ENCODE measurements at regions not wholly inside any gene's neighbourhood (a gene's known extent, or its start where the extent isn't known, plus 50 kb on each side); places are given as distances from the start of the nearest gene placed in this dataset.

DNA sequence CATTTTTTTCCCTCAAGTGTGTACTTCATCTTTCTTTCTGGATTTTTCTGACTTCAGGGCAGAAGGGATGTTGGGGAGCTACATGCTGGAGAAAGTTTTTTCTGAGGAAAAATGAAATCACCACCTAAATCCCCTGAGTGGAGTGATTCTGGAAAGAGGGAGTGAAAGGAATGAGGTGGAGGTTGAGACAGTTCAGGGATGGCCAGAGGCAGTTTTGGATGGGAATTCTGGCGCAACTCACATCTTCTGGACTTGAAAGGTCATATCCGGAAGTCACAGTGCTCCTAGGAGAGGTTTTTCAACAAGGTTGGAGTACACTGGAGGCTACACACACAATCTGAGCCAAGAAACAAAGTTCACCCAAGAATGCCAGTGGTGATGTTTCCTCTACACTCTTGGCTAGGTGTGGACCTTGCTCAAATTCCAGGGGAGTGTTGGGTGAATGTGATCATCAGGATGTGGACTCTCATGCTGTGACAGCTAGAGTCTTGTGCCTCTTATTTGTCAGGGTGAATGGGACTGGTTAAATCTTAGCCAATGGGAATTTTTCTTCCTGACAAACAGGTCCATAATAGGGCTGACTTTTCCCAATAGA is 161.5 kb downstream of the HLX start:
- no peaks in the 10 kb centered on the region for H3K27me3 ChIP-seq (ENCODE audit: control insufficient read depth in 2 of 2, insufficient read depth in 2 of 2, low read length in 2 of 2)
- TF ChIP-seq, protein P1, sequence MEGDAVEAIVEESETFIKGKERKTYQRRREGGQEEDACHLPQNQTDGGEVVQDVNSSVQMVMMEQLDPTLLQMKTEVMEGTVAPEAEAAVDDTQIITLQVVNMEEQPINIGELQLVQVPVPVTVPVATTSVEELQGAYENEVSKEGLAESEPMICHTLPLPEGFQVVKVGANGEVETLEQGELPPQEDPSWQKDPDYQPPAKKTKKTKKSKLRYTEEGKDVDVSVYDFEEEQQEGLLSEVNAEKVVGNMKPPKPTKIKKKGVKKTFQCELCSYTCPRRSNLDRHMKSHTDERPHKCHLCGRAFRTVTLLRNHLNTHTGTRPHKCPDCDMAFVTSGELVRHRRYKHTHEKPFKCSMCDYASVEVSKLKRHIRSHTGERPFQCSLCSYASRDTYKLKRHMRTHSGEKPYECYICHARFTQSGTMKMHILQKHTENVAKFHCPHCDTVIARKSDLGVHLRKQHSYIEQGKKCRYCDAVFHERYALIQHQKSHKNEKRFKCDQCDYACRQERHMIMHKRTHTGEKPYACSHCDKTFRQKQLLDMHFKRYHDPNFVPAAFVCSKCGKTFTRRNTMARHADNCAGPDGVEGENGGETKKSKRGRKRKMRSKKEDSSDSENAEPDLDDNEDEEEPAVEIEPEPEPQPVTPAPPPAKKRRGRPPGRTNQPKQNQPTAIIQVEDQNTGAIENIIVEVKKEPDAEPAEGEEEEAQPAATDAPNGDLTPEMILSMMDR (IDR thresholded peaks at IDR 0.05) = no peak
- intact Hi-C loops (cut with micrococcal nuclease) = no loop called here
- H3K36me3 ChIP-seq (replicated peaks in 1 of 2; ENCODE audit: control insufficient read depth in 1 of 2, insufficient read depth in 2 of 2, low read length in 2 of 2) = no peaks in the 10 kb centered on the region
- no peak overlapping the region for H3K27ac Mint-ChIP-seq
- WGBS (ENCODE audit: insufficient coverage) = no CpG with 5 or more reads among the region's 2 CpGs
- no peak overlapping the region for H3K4me3 Mint-ChIP-seq
- H4K20me1 ChIP-seq (ENCODE audit: insufficient read depth, low read length) = no peaks in the 10 kb centered on the region
- H3K27me3 Mint-ChIP-seq (ENCODE audit: low read depth in 3 of 3) = peaks cover 0 to 4% (median 0%) of the 10 kb centered on the region in 3 donors
- no peaks in the 10 kb centered on the region for H3K9me3 ChIP-seq (replicated peaks in 1 of 2; ENCODE audit: control insufficient read depth in 1 of 2, insufficient read depth in 1 of 2, low read length in 2 of 2)
- H3K4me1 ChIP-seq (ENCODE audit: control insufficient read depth in 1 of 2, insufficient read depth in 2 of 2, low read length in 2 of 2) = peaks cover 7 to 10% of the 10 kb centered on the region in 2 donors
- H3K4me2 ChIP-seq (replicated peaks; ENCODE audit: extremely low read depth, low read length, poor library complexity, severe bottlenecking) = no peak overlapping the region
- H3K9me3 Mint-ChIP-seq = peaks cover 0 to 6% (median 0%) of the 10 kb centered on the region in 7 donors
- H3K27ac ChIP-seq (ENCODE audit: low read depth in 1 of 2, low read length in 2 of 2) = no peak overlapping the region
- H2AFZ ChIP-seq (ENCODE audit: insufficient read depth, low read depth, low read length, poor library complexity, severe bottlenecking) = no peak overlapping the region
- no peaks in the 10 kb centered on the region for H3K79me2 ChIP-seq (ENCODE audit: insufficient read depth, low read length)
- H3K4me3 ChIP-seq (replicated peaks in 1 of 3; ENCODE audit: low read depth in 2 of 3, low read length in 3 of 3) = no peak overlapping the region
- DNase-seq = no peak
- peaks cover 12% of the 10 kb centered on the region for H3K4me1 Mint-ChIP-seq
- H3K9ac ChIP-seq (ENCODE audit: insufficient read depth, low read length, poor library complexity, severe bottlenecking) = no peak overlapping the region
- no peaks in the 10 kb centered on the region for H3K36me3 Mint-ChIP-seq

DNA sequence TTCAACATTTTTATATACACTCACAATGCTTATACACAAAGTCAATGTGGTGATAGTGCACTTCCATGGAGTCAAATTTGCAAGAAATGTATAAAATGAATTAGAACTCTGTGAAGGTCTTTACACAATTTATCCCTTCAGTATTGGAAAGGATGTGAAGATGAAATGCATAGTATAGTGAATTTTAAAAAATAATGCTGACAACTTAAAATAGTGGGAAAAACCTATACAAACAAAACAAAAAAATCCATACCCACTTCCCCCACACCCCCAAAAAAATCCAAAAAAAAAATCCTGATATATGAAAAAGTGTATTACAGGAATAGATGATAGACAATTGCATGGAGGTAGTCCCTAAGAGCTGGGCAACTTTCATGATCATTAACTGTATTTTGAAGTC is 165.3 kb downstream of the HLX start:
- Histone ChIP-seq H3K36me3 (replicated peaks in 1 of 2; ENCODE audit: control insufficient read depth in 1 of 2, insufficient read depth in 2 of 2, low read length in 2 of 2) (no peaks in the 10 kb centered on the region), H2AFZ (ENCODE audit: insufficient read depth, low read depth, low read length, poor library complexity, severe bottlenecking) (no peak overlapping the region), H3K27ac (ENCODE audit: low read depth in 1 of 2, low read length in 2 of 2) (no peak overlapping the region), H3K9me3 (replicated peaks in 1 of 2; ENCODE audit: control insufficient read depth in 1 of 2, insufficient read depth in 1 of 2, low read length in 2 of 2) (no peaks in the 10 kb centered on the region), H3K4me2 (replicated peaks; ENCODE audit: extremely low read depth, low read length, poor library complexity, severe bottlenecking) (no peak overlapping the region), H3K4me1 (ENCODE audit: control insufficient read depth in 1 of 2, insufficient read depth in 2 of 2, low read length in 2 of 2) (peaks cover 37 to 39% of the 10 kb centered on the region in 2 donors), H3K4me3 (replicated peaks in 1 of 3; ENCODE audit: low read depth in 2 of 3, low read length in 3 of 3) (no peak overlapping the region), H3K9ac (ENCODE audit: insufficient read depth, low read length, poor library complexity, severe bottlenecking) (no peak overlapping the region), H3K27me3 (ENCODE audit: control insufficient read depth in 2 of 2, insufficient read depth in 2 of 2, low read length in 2 of 2) (no peaks in the 10 kb centered on the region), H3K79me2 (ENCODE audit: insufficient read depth, low read length) (no peaks in the 10 kb centered on the region), H4K20me1 (ENCODE audit: insufficient read depth, low read length) (no peaks in the 10 kb centered on the region)
- Mint-ChIP-seq H3K27me3 (ENCODE audit: low read depth in 3 of 3) (peaks cover 0 to 3% (median 0%) of the 10 kb centered on the region in 3 donors), H3K4me1 (peaks cover 44% of the 10 kb centered on the region), H3K4me3 (no peak overlapping the region), H3K9me3 (peaks cover 0 to 4% (median 2%) of the 10 kb centered on the region in 7 donors), H3K27ac (no peak overlapping the region), H3K36me3 (no peaks in the 10 kb centered on the region)
- TF ChIP-seq, protein P1 (IDR thresholded peaks at IDR 0.05) = no peak
- DNase-seq = no peak
- intact Hi-C loops (cut with micrococcal nuclease) = no loop called here

Measured in CD14-positive monocyte (primary cell).